Endothelial cell of umbilical vein (primary cell): ENCODE measurements at regions not wholly inside any gene's neighbourhood (a gene's known extent, or its start where the extent isn't known, plus 50 kb on each side); places are given as distances from the start of the nearest gene placed in this dataset.

Source experiments
- EZH2 ChIP-seq: IDR thresholded peaks from 2 replicates; pipeline ENCODE4 v1.6.1; 2012; ENCODE audit warnings: borderline replicate concordance, low read depth, mild to moderate bottlenecking, moderate library complexity, low read length, inconsistent platforms; ENCODE audit not compliant: severe bottlenecking
- TF ChIP-seq, protein P1 (sequence below), 2 donors: IDR thresholded peaks; 1 replicate in 1 of 2; 2 replicates in 1 of 2; pipeline ENCODE4 v1.5.1; 2011; ENCODE audit warnings: low read length in 2 of 2, mild to moderate bottlenecking in 2 of 2, moderate library complexity in 2 of 2, control low read depth in 1 of 2, inconsistent platforms in 1 of 2, low read depth in 1 of 2; ENCODE audit not compliant: insufficient read depth in 1 of 2; ENCODE audit errors: extremely low read depth in 1 of 2

DNA sequence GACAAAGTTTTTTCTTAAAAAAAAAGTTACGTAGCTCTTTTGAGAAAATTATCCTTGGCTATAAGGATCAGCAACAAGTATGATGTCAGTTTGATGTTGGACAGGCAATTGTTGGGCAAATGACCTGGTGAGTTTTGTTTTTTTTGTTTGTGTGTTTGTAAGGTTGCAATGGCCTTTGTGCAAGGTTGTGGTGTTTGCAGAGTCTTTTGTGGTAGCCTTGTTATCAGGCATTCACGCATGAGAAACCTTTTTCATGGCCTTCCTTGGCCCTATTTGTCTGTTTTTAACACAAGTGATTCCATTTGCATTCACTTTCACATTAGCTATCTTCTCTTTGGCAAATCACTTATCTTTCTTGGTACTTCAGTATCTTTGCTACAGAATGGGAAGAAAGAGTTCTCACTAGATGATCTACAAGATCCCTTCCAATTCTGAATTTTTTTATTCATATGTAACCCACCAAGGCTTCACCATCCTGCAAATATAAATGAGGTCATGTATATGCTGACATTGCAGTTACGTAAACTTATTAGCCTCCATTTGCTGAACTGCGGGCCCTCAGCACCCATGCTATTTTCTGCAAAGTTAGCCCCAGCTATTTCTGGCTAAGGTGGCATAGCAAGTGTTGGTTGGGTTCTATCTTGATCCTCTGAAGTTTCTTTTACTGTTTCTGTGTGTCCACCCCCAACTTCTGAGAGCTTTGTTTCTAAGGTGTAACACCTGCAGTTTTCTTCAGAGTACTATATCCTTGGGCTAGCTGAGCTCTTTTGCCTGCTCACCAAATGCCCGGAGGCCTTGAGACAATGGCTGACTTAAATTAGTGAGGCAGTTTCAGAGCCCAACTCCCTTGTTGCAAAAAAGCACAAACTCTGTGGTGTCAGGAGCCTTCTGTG lies 667.1 kb downstream of the IRS1 start:
- TF ChIP-seq, protein P1, sequence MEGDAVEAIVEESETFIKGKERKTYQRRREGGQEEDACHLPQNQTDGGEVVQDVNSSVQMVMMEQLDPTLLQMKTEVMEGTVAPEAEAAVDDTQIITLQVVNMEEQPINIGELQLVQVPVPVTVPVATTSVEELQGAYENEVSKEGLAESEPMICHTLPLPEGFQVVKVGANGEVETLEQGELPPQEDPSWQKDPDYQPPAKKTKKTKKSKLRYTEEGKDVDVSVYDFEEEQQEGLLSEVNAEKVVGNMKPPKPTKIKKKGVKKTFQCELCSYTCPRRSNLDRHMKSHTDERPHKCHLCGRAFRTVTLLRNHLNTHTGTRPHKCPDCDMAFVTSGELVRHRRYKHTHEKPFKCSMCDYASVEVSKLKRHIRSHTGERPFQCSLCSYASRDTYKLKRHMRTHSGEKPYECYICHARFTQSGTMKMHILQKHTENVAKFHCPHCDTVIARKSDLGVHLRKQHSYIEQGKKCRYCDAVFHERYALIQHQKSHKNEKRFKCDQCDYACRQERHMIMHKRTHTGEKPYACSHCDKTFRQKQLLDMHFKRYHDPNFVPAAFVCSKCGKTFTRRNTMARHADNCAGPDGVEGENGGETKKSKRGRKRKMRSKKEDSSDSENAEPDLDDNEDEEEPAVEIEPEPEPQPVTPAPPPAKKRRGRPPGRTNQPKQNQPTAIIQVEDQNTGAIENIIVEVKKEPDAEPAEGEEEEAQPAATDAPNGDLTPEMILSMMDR (IDR thresholded peaks at IDR 0.05; ENCODE audit: extremely low read depth in 1 of 2, insufficient read depth in 1 of 2, low read depth in 1 of 2, low read length in 2 of 2) = no peak
- no peak for TF ChIP-seq EZH2
